ENCODE measurements at regions not wholly inside any gene's neighbourhood (a gene's known extent, or its start where the extent isn't known, plus 50 kb on each side); places are given as distances from the start of the nearest gene placed in this dataset.

DNA sequence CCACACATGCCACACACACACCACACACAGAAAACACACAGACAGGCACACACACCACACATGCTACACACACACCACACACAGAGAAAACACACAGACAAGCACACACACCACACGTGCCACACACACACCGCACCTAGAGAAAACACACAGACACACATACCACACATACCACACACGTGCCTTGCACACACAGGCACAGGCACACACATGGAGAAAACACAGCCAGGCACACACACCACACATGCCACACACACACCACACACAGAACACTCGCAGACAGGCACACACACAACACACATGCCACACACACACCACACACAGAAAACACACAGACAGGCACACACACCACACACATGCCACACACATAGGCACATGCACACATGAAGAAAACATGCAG is 242.1 kb upstream of the MYT1L start:
- H3K4me3 ChIP-seq (ENCODE audit: insufficient read length, low read depth): no peak overlapping the region

DNA sequence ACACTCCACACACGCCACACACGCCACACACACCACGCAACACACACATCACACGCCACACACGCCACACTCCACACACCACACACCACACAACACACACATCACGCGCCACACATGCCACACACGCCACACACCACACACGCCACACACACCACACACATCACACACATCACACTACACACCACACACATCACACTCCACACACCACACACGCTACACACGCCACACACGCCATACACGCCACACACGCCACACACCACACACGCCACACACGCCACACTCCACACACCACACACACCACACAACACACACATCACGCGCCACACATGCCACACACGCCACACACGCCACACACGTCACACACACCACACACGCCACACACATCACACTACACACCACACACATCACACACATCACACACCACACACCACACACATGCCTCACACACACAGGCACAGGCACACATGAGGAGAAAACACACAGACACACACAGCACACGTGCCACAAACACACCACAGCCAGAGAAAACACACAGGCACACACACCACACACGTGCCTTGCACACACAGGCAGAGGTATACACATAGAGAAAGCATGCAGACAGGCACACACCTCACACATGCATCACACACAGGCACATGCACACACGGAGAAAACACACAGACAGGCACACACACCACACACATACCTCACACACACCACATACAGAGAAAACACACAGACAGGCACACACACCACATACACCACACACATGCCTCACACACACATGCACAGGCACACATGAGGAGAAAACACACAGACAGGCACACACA is 241.5 kb upstream of the MYT1L start:
- Histone ChIP-seq H3K9ac (ENCODE audit: insufficient read length, low read depth) (no peak overlapping the region), H3K4me1 (ENCODE audit: insufficient read depth, insufficient read length) (no peaks in the 10 kb centered on the region), H3K4me3 (ENCODE audit: insufficient read length, low read depth) (no peak overlapping the region), H3K27me3 (ENCODE audit: insufficient read depth, insufficient read length) (no peaks in the 10 kb centered on the region), H3K36me3 (ENCODE audit: insufficient read depth, insufficient read length, low read length) (no peaks in the 10 kb centered on the region), H3K9me3 (ENCODE audit: insufficient read depth, low read length) (peaks cover 8% of the 10 kb centered on the region; the same call in 1 of the 2 replicates)
- no peak for TF ChIP-seq SUZ12 (IDR thresholded peaks at IDR 0.05; ENCODE audit: extremely low read depth, insufficient read depth, insufficient read length)
- TF ChIP-seq ZNF274 (IDR thresholded peaks at IDR 0.05; ENCODE audit: low read depth, low read length): no peak
- TF ChIP-seq YY1 (IDR thresholded peaks at IDR 0.05; ENCODE audit: insufficient read depth, insufficient read length): no peak
- DNase-seq (ENCODE audit: low read depth, low spot score): no peak

More for the DNA sequence above, 242.1 kb upstream of the MYT1L start:
- Histone ChIP-seq H3K36me3 (ENCODE audit: insufficient read depth, insufficient read length, low read length) (no peaks in the 10 kb centered on the region), H3K9me3 (ENCODE audit: insufficient read depth, low read length) (peaks cover 8% of the 10 kb centered on the region; the same call in 1 of the 2 replicates), H3K27me3 (ENCODE audit: insufficient read depth, insufficient read length) (no peaks in the 10 kb centered on the region), H3K4me1 (ENCODE audit: insufficient read depth, insufficient read length) (no peaks in the 10 kb centered on the region), H3K9ac (ENCODE audit: insufficient read length, low read depth) (no peak overlapping the region)
- DNase-seq (ENCODE audit: low read depth, low spot score): no peak
- no peak for TF ChIP-seq ZNF274 (IDR thresholded peaks at IDR 0.05; ENCODE audit: low read depth, low read length)
- TF ChIP-seq YY1 (IDR thresholded peaks at IDR 0.05; ENCODE audit: insufficient read depth, insufficient read length): no peak
- no peak for TF ChIP-seq SUZ12 (IDR thresholded peaks at IDR 0.05; ENCODE audit: extremely low read depth, insufficient read depth, insufficient read length)

DNA sequence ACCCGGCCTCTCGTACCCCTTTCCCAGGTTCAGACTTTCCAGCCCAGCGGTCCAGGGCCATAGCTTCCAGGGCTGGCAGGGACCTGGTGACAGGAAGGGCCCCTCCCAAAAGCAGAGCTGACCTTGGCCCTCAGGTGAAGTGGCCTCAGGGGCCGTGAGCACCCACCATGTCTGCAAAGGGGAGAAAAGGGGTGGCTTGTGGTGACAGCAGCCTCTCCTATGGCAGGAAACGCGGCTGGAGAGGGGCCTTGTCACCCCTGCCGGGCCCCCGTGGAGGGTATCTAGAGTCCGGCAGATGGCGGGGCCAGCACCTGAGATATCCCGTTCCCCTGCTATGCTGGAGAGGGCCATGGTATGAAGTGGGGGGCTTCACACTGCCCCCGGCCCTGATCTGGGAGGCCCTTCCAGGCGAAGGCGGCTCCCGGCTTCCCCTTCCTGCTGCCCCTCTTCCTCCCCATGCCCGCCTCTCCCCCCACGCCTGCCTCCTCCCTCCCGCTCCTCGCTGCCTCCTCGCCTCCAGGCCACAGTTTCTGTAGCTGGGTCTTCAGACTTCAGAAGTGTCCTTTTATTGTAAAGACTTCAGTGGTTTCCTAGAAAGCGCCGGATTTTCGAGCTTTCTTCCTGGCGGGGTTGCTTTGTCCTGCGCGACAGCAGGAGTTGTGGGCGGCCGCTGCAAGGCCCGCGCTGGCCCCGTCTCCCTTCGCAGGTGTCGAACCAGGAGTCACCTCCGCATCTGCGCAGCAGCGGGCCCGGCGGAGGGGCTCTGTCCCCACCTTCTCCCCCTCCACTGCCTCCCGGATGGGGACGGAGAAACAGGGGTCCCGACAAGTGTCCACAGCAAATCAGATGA is 240.5 kb upstream of the MYT1L start:
- Histone ChIP-seq H3K4me3 (ENCODE audit: insufficient read length, low read depth) (no peak overlapping the region), H3K9me3 (ENCODE audit: insufficient read depth, low read length) (peaks cover 8% of the 10 kb centered on the region; the same call in 1 of the 2 replicates), H3K36me3 (ENCODE audit: insufficient read depth, insufficient read length, low read length) (no peaks in the 10 kb centered on the region), H3K27me3 (ENCODE audit: insufficient read depth, insufficient read length) (no peaks in the 10 kb centered on the region), H3K4me1 (ENCODE audit: insufficient read depth, insufficient read length) (no peaks in the 10 kb centered on the region), H3K9ac (ENCODE audit: insufficient read length, low read depth) (no peak overlapping the region)
- no peak for TF ChIP-seq SUZ12 (IDR thresholded peaks at IDR 0.05; ENCODE audit: extremely low read depth, insufficient read depth, insufficient read length)
- TF ChIP-seq ZNF274 (IDR thresholded peaks at IDR 0.05; ENCODE audit: low read depth, low read length): no peak
- TF ChIP-seq YY1 (IDR thresholded peaks at IDR 0.05; ENCODE audit: insufficient read depth, insufficient read length): no peak
- no peak for DNase-seq (ENCODE audit: low read depth, low spot score)

DNA sequence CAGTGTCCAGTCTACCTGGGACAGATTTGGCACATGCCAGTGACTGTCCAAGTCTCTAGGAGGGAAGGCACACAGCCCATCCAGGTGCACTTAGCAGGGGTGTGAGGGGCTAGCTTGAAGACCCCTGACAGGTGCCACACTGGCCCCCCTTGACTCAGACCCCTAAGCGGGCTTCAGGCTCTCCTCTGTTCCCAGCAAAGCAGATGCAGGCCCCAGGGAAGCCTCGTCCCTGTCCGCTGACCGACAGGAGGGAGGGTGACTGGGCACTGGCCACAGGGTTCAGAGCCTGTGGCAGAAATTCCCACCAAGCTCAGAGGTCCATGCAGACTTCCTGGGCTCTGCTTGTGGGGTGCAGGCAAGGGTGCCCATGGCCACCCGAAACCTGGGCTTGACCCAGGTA is 239.8 kb upstream of the MYT1L start:
- no peak overlapping the region for H3K4me3 ChIP-seq (ENCODE audit: insufficient read length, low read depth)
- TF ChIP-seq YY1 (IDR thresholded peaks at IDR 0.05; ENCODE audit: insufficient read depth, insufficient read length) (no peak), SUZ12 (IDR thresholded peaks at IDR 0.05; ENCODE audit: extremely low read depth, insufficient read depth, insufficient read length) (no peak)
- H3K4me1 ChIP-seq (ENCODE audit: insufficient read depth, insufficient read length): no peaks in the 10 kb centered on the region
- no peaks in the 10 kb centered on the region for H3K36me3 ChIP-seq (ENCODE audit: insufficient read depth, insufficient read length, low read length)
- DNase-seq (ENCODE audit: low read depth, low spot score): no peak
- no peak overlapping the region for H3K9ac ChIP-seq (ENCODE audit: insufficient read length, low read depth)
- peaks cover 8% of the 10 kb centered on the region; the same call in 1 of the 2 replicates for H3K9me3 ChIP-seq (ENCODE audit: insufficient read depth, low read length)
- no peaks in the 10 kb centered on the region for H3K27me3 ChIP-seq (ENCODE audit: insufficient read depth, insufficient read length)

DNA sequence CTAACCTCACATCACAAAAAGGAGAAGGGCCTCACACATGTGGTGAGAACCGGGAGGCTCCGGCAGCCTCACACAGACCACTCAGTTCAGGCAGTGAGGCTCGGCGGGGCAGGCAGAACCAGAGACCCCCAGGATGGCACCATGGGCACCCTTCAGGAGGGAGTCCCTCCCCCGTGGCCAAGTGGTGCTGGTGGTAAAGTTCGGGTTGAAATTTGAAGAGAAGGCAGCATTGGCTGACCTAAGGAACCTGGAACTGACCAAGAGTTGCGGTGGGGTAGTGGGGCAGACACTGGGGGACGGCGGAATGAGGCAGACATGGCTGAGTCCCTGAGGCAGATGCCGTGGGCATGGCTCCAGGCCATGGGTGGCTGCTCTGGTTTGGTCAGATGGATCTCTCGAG is 239.3 kb upstream of the MYT1L start:
- DNase-seq (ENCODE audit: low read depth, low spot score): no peak
- Histone ChIP-seq H3K4me1 (ENCODE audit: insufficient read depth, insufficient read length) (no peaks in the 10 kb centered on the region), H3K27me3 (ENCODE audit: insufficient read depth, insufficient read length) (no peaks in the 10 kb centered on the region), H3K36me3 (ENCODE audit: insufficient read depth, insufficient read length, low read length) (no peaks in the 10 kb centered on the region), H3K9me3 (ENCODE audit: insufficient read depth, low read length) (peaks cover 8% of the 10 kb centered on the region; the same call in 1 of the 2 replicates), H3K9ac (ENCODE audit: insufficient read length, low read depth) (no peak overlapping the region), H3K4me3 (ENCODE audit: insufficient read length, low read depth) (no peak overlapping the region)
- TF ChIP-seq YY1 (IDR thresholded peaks at IDR 0.05; ENCODE audit: insufficient read depth, insufficient read length): no peak
- TF ChIP-seq ZNF274 (IDR thresholded peaks at IDR 0.05; ENCODE audit: low read depth, low read length): no peak
- TF ChIP-seq SUZ12 (IDR thresholded peaks at IDR 0.05; ENCODE audit: extremely low read depth, insufficient read depth, insufficient read length): no peak

DNA sequence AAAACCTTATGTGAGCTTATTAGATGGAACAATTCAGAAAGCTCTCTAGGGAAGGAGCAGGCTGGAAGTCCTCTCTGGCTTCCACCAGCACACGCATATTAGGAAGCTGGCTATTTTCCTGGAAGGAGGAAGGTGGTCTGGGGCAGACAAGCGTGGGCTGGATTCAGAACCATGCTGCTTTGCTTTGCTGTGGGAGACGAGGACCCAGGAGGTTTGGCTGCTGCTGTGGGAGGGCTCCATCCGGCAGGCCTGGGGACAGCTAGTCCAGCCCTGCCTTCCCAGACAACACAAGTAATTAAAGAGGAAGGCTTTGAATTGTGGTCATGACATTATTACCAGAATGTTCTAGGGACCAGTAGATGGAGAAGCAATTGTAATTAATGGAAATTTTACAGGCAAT is 238.8 kb upstream of the MYT1L start:
- H3K36me3 ChIP-seq (ENCODE audit: insufficient read depth, insufficient read length, low read length): no peaks in the 10 kb centered on the region
- DNase-seq (ENCODE audit: low read depth, low spot score): no peak
- peaks cover 8% of the 10 kb centered on the region; the same call in 1 of the 2 replicates for H3K9me3 ChIP-seq (ENCODE audit: insufficient read depth, low read length)
- no peaks in the 10 kb centered on the region for H3K4me1 ChIP-seq (ENCODE audit: insufficient read depth, insufficient read length)
- H3K4me3 ChIP-seq (ENCODE audit: insufficient read length, low read depth): no peak overlapping the region
- no peak overlapping the region for H3K9ac ChIP-seq (ENCODE audit: insufficient read length, low read depth)
- TF ChIP-seq ZNF274 (IDR thresholded peaks at IDR 0.05; ENCODE audit: low read depth, low read length) (no peak), SUZ12 (IDR thresholded peaks at IDR 0.05; ENCODE audit: extremely low read depth, insufficient read depth, insufficient read length) (no peak), YY1 (IDR thresholded peaks at IDR 0.05; ENCODE audit: insufficient read depth, insufficient read length) (no peak)
- no peaks in the 10 kb centered on the region for H3K27me3 ChIP-seq (ENCODE audit: insufficient read depth, insufficient read length)

DNA sequence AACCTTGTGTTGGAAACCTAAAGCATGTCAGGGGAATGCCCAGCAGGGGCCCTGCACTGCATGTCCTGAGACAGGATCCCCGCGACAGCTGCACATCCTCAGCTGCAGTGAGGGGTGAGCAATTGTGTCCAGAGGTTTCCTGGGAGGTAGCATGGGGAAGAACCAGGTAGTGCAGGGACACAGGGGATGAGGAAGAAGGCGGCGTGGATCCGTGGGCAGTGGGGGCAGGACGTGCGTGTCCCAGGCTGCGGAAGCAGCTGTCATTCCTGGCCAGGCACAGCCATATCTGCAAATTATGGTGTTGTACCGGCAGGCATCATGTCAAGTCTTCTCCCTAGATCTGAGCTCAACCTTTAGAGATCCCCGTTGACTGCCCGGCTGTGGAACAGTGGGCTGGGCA is 238.2 kb upstream of the MYT1L start:
- Histone ChIP-seq H3K27me3 (ENCODE audit: insufficient read depth, insufficient read length) (no peaks in the 10 kb centered on the region), H3K9ac (ENCODE audit: insufficient read length, low read depth) (no peak overlapping the region), H3K4me1 (ENCODE audit: insufficient read depth, insufficient read length) (peaks cover 2% of the 10 kb centered on the region), H3K9me3 (ENCODE audit: insufficient read depth, low read length) (peaks cover 8% of the 10 kb centered on the region; the same call in 1 of the 2 replicates), H3K36me3 (ENCODE audit: insufficient read depth, insufficient read length, low read length) (no peaks in the 10 kb centered on the region), H3K4me3 (ENCODE audit: insufficient read length, low read depth) (no peak overlapping the region)
- no peak for DNase-seq (ENCODE audit: low read depth, low spot score)
- TF ChIP-seq ZNF274 (IDR thresholded peaks at IDR 0.05; ENCODE audit: low read depth, low read length) (no peak), SUZ12 (IDR thresholded peaks at IDR 0.05; ENCODE audit: extremely low read depth, insufficient read depth, insufficient read length) (no peak)

All from NT2/D1 (cell line).